Kidney tubule cell (primary cell): ENCODE measurements at regions not wholly inside any gene's neighbourhood (a gene's known extent, or its start where the extent isn't known, plus 50 kb on each side); places are given as distances from the start of the nearest gene placed in this dataset.
A peak's percentile ranks its signal among the peaks of the same experiment; 100 is the strongest.

ENCODE experiments used
- DNase-seq: peaks from one replicate; pipeline ENCODE4 v3.0.0-alpha.2; 2018; ENCODE audit warnings: low spot score

DNA sequence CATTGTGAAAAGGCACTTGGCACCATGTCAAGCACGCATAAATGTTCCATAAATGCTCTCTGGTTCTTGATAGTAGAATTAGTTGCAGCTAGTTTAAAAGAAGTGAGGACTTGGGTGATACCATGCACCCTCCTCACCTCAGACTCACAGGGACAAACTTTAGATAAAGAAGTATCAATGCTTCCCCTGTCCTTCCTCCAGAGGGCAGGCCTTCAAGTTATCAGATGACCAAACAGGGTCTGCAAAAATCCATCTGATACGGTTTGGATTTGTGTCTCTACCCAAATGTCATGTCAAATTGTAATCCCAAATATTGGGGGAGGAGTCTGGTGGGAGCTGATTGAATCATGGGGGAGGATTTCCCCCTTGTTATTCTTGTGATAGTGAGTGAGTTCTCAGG, 54.1 kb downstream of the C1QL2 start:
- DNase-seq = no peak

- DNase-seq = no peak
Observed at GRCh38 chr2:119102964-119103363, 55.6 kb downstream of the C1QL2 start.

DNA sequence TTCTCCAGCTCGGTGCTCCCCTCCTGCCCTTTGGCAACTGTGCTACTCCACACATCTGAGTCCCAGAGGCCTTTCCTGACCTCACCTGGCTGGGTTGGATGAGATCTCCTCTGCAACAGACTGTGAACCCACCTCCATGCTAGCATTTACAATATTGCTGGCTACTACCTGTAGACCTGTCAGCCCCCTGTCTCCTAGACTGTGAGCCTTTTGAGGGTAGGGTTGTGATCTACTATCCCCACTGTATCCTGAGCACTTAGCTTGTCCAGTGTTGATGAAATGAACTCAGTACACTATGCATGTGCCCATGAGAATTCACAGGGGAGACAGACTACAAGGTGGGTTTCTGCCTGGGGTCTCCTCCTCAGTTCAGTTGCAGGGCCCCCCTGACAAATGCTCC, 70.1 kb downstream of the C1QL2 start:
- DNase-seq = no peak

DNA sequence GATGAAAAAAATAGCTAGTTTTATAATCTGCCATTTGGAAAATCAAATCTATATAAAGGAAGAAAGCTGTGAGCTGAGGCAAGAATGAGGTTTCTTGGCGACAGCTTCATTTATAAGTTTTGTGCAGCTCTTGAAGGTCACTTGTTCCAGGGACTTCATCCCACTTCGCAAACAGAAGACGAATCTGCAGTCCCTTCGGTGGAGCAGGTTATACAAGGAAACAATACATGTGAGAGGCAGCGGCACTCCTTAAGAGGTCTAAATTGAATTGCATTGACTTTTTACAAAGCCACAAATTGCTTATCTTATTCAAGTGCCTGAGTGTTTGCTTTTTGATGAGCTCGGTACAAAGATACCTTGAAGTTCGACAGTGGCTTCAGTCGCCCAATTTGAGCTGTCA, 72.2 kb downstream of the C1QL2 start:
- no peak for DNase-seq

GRCh38 chr2:119085613-119086012, 72.9 kb downstream of the C1QL2 start:
- DNase-seq = no peak

- DNase-seq = no peak
Observed at GRCh38 chr2:119083416-119083815, 75.1 kb downstream of the C1QL2 start.

- DNase-seq = no peak
Observed at GRCh38 chr2:119082821-119083400, 75.6 kb downstream of the C1QL2 start.

- no peak for DNase-seq
Observed at GRCh38 chr2:119078796-119079195, 79.8 kb downstream of the C1QL2 start.

DNA sequence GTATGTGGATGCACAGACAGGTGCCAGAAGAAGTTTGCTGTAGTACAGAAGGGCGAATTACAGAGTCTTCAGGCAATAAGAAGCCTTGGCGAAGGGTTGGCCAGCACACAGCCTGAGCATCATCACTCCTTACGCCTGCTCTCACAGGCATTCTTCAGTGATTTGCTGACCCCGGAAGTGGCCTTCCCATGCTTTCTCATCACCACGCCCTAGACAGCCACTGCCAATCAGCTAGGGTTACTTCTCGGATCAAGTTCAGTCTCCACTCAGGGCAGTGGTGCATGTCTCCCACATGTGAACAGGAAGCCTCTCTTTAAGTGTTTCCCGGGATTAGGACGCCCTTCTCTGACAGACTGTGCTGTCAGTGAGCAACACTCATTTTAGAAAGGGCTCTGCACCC, 81.8 kb downstream of the C1QL2 start:
- peak; percentile 38 for DNase-seq

GRCh38 chr2:119073213-119073612, 85.3 kb downstream of the C1QL2 start:
- DNase-seq = no peak

GRCh38 chr2:119071476-119071875, 87.1 kb downstream of the C1QL2 start:
- DNase-seq = no peak

GRCh38 chr2:119069781-119070180, 88.8 kb downstream of the C1QL2 start:
- no peak for DNase-seq

GRCh38 chr2:119068154-119068725, 90.3 kb downstream of the C1QL2 start:
- no peak for DNase-seq

DNA sequence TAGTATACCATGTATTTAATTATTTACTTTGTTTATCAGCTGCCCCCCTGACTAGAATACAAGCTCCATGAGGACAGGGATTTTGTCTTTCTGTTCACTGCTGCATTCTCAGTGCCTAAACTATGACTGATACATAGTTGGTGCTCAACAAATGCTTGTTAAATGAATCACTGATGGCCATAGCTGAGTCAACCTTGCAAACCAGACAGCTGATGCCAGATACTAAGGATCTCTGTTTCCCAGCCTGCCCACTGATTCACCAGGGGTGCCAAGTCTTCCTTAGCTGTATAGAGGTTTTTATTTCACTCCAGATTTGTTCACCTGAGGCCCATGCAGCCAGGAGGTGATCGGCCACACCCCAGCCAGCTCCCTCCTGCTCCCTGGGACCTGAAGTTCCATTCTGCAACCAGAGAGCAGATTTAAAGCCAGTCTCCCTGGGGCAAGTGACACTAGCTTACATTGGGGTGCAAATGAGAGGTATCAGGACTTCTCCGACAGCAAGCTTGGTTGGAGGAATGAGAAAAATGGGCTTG, 92.2 kb downstream of the C1QL2 start:
- DNase-seq = peak; percentile 66

- DNase-seq = no peak
Observed at GRCh38 chr2:119065146-119065545, 93.4 kb downstream of the C1QL2 start.

GRCh38 chr2:119064567-119064966, 94.0 kb downstream of the C1QL2 start:
- no peak for DNase-seq

GRCh38 chr2:119063177-119063576, 95.4 kb downstream of the C1QL2 start:
- DNase-seq = no peak

GRCh38 chr2:119062652-119063051, 95.9 kb downstream of the C1QL2 start:
- peak; percentile 18 for DNase-seq

DNA sequence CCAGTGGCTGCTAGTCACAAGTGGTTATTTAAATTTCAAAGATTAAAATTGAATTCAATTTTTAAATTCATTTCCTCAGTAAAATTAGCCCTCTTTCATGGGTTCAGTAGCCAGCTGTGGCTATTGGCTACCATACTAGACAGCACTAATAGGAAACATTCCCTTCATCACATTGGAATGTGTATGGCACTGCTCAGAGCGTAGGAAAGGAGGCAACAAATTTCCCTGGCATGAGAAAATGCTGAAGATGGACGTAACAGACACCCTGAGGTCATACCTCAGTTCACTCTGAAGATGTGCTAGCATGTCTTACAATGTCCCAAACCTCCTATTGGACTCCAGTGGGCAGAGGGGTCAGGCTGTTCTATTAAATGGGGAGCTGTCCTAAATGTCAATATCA, 96.4 kb downstream of the C1QL2 start:
- DNase-seq = peak; percentile 24

DNA sequence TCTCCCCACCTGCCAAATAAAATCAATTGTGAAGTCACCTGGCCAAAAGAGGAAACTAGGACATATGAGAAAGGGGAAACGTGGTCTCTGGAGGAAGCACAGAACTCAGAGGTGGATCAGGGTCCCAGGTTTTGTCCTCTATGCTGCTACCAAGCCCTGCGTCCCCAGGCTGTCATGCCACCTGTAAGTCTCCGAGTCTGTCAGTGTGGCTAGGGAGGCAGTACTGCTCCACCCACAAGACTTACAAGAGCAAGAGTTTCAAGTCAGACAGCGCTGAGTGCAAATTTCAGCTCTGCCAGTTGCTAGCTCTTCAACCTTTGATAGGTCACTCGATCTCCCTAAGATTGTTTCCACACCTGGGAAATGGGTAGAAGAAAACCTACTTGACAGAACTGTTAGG, 98.6 kb downstream of the C1QL2 start:
- no peak for DNase-seq

DNA sequence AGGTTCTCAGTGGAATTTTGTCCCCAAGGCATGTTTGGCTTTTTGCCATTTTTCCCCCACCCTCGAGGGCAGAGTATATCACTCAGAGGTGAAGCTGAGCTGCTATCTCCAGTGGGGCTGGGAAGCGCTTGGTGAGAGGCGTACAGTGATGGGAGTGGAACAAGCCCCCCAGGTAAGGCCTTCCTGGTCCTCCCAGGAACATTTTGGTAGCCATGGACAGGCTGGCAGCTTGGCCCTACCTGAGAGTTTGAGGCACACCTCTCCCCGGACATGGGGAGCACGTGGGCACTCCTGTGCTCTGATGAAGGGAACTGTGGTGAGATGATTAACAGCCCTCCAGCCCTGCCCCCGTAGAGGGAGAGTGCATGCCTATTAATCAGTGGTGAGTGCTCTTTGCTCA, 99.3 kb downstream of the C1QL2 start:
- no peak for DNase-seq

- DNase-seq = no peak
Observed at GRCh38 chr2:119053700-119054436, 104.7 kb downstream of the C1QL2 start.

DNA sequence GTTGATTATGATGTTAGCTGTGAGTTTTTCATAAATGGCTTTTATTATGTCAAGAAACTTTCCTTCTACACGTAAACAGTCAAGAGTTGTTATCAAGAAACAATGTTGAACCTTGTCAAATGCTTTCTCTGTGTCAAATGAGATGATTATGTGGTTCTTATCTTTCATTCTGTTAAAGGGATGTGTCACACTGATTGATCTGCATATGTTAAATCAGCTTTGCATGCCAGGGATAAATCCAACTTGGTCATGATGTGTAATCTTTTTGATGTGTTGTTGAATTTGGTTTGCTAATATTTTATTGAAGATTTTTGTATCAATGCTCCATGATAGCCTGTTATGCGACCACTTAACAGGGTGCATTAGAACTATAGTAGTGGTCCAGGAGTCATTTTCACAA, 107.3 kb downstream of the C1QL2 start:
- DNase-seq = no peak
